HG03025 (cell line): ENCODE measurements at regions not wholly inside any gene's neighbourhood (a gene's known extent, or its start where the extent isn't known, plus 50 kb on each side); places are given as distances from the start of the nearest gene placed in this dataset.

Source experiments
- ATAC-seq: cut with Tn5 transposase; IDR thresholded peaks from one replicate; pipeline ENCODE4 v1.9.1; 2021; ENCODE audit warnings: mild to moderate bottlenecking, moderate library complexity; ENCODE audit not compliant: unreplicated experiment, low FRiP score

DNA sequence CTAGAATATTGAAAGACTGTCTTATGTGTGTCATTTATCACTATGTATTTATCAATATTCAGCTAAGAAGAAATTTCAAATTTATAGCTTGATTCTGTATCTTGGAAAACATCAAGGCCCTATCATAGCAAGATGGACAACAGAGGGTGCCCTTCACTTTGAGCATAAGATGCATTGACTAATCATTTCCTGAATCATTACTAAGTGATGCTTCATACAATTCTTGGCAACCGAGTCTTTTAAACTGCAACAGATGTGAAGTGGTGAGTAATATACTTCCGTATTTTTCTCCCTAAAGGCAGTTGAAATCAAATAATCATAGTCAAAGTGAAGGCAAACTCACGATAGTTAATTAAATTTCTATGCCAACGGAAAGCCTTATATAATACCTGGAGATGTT lies 318.6 kb upstream of the RGMB start:
- no peak for ATAC-seq

DNA sequence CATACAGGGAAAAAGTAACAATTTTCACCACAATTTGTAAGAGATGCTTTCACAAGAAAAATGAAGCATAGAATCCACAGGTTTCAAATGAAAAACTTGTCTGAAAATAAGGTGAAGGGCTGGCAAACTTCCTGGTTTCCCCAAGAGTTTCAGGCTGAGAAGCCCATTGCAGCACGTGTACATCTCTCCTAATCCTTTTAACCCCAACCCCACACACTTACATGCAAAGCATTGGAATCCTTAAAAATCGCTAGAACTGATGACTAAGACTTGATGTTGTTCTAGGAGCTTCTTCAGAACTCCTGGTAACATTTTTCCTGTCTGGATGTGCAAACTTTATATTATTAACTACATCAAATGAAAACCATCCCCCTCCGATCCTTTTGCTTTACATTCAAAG lies 317.8 kb upstream of the RGMB start:
- ATAC-seq, result no peak

DNA sequence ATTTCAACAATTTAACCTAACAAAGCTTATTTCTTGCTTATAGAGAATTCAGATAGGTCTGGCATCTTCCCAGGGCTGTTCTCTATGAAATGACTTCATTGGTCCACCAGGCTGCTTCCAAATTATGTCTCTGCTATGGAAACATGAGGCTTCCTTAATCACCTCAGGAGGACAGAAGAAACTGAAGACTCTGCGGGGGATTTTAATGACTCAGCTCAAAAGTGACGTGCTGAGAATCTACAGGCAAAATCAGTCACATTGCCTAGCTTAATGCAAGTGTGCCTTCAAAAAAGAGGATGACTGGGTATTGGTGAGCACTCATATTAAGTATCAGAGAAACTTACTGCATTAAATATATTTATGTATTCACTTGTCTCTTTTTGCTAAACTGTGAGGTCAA lies 315.5 kb upstream of the RGMB start:
- ATAC-seq, result no peak

DNA sequence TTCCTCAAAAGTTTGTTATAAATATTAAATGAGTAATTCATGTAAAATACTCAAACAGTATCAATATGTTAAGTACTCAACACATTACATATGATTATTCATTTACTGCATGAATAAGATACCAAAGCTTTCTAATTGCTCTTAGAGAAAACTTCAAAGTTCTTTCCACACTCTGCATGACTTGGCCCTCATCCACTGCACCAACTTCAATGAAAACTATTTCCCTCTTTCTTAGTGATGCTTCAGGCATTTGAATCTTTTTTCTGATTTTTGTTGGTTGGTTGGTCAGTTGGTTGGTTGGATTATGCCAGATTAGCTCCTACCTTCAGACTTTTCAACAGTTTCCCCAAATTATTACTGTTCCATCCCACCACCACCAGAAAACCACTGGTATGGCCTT lies 314.7 kb upstream of the RGMB start:
- no peak for ATAC-seq

DNA sequence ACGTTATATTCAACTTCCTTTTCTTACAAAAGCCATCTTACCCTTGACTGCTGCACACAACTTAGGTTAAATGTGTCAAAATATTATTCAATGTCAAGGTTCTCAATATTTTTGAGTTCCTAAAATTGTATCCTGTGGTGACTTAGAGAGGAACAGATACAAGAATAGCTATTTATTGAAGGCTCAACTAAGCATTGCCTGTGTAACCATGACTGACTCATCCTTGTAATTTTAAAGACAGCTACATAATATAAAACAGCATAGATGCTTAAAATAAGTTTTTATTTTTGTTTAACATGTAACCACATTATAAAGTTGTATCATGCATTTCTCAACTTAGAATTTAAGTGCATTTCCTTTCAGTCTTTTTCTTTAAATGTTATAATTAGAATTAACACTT lies 312.9 kb upstream of the RGMB start:
- ATAC-seq, result no peak

DNA sequence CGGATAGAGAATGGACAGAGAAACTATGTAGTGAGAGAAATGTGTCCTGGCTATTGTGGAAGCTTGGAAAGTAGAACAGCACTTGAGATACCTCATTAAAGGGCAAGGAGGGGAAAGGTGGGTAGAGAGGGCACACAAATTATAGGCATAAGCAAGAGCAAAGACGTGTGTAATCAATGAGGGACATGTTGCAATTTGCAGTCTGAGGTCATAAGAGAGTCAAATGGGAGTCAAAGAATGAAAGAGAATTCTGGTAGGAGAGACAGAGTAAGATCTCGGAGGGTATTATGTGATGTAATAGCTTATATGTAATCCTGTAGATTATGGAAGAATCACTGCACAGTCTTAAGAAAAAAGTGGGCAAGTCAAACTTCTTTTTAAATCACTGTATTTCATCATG lies 312.0 kb upstream of the RGMB start:
- ATAC-seq, result no peak

DNA sequence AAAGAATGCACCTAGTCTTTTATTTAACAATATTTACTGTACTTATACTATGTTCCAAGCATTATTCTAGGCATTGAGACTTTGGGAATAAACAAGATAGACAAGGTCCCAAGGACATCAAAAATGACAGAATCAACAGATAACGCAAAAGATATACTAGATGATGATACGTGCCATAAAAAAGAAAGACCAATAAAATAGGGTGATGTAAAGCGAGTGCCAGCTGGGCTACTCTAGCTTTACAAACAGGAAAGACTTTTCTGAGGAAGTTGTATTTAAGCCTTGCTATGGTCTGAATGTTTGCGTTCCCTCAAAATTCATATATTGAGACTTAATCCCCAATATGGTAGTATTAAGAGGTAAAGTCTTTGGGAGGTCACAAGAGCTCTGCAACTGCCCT lies 310.2 kb upstream of the RGMB start:
- no peak for ATAC-seq

DNA sequence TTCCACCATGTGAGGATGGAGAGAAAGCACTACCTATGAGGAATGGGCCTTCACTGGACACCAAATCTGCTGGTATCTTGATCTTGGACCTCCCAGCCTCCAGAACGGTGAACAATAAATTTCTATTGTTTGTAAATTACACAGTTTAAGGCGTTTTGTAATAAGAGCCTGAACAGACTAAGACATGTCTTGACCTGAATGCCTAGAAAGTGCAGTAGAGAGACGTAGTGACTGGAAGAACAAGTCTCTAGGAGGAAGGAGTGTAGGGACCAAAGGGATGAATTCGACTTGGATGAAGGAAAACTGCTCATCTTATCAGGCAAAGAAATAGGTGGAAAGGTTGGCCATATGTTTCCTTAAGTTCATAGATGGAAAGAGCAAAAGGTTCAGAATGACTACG lies 309.8 kb upstream of the RGMB start:
- no peak for ATAC-seq

DNA sequence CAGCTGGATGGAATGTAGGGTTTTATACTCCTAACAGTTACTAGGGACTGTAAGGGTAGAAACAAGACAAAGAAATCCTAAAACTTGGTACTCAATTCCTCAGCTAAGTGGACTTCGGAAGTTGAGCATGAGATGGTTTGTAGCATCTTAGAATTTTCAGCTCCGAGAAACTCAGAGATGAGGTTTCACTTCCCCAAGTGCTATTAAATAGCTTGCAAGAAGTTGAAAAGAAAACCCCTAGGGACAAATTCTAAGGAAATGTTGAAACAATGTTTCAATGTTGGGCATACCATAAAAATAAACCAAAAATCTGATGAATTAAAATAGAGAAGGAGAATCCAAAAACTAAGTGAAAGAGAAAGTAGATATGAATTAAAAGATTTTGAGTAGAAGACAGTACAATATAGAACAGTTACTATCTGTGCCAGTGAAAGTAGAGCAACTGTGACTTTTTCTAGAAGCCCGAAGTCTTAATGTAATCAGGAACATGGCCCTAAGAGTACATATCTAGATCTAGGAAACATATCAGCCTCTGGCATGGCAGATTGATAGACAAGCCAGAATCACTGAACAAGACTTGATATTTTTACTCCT lies 308.6 kb upstream of the RGMB start:
- peak; percentile 73 for ATAC-seq

DNA sequence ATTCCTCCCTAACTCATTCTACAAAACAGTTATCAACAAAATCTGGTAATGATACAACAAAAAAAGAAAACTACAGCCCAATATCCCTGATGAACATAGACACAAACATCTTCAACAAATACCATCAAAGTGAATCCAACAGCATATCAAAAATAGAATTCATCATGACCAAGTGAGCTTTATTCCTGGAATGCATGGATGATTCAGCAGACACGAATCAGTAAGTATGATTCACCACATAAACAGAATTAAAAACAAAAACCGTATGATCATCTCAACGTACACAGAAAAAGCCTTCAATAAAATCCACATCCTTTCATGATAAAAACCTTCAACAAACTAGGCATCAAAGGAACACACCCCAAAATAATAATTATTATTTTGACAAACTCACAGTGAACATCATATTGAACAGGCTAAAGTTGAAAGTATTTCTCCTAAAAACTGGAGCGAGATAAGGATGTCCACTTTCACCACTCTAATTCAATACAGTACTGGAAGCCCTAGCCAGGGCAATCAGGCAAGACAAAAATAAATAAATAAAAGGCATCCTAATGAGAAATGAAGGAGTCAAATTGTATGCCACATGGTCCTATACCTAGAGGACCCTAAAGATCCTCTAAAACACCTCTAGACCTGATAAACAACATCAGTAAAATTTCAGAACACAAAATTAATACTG lies 305.1 kb upstream of the RGMB start:
- no peak for ATAC-seq

DNA sequence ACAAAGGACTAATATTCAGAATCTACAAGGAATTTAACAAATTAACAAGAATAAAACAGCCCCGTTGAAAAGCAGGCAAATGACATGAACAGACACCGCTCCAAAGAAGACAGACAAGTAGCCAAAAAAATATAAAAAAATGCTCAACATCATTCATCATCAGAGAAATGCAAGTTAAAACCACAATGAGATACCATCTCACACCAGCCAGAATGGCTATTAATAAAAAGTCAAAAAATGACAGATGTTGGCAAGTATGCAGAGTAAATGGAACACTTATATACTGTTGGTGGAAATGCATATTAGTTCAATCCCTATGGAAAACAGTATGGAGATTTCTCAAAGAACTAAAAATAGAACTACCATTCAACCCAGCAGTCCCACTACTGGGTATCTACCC lies 302.7 kb upstream of the RGMB start:
- no peak for ATAC-seq

DNA sequence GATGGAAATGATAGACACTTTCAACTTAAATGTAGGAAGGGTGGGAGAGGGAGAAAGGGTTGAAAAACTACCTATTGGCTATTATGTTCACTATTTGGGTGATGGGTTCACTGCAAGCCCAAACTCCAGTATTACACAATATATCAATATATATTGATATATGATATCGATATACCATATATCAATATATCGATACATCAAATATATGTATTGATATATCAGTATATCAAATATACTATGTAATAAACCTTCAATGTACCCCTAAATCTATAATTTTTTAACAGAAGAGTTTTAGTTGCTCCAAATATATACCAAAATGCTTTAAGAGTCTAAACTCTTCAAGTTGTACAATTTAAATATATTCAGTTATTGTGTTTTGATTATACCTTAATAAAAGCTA lies 302.0 kb upstream of the RGMB start:
- no peak for ATAC-seq

DNA sequence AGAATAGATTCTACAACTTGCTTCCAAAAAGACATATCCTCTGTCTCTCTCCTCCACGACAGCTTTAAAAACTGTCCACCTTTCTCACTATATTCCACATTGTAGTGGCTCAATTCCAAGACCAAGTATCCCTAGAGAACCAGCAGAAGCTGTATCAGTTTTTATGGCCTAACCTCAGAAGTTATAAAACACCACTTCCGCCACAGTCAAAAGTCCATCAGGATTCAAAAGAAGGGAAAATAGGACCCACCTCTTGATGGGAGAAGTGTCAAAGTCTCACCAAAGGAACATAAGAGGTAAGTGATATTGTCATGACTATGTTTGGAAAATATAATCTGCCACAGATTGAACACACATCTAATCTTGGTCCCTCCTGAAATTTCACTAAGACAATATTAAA lies 299.2 kb upstream of the RGMB start:
- ATAC-seq, result no peak

DNA sequence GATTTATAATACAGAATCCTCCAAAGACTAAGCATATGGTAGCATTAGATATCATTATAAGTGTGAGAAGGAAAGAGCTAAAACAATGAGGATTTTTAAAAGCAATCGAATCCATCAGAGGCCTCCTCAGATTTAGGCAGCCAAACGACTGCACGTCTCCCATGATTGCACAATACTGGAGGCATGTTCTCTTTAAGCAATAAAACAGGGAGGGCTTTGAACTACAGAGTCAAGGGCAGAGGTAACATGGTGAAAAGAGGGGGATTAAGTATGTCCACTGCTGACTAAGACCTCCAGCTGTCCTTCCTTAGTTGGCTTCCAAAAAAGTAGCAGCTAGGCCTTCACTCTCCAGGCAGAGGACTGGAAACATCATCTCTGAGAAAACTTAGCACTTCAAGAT lies 298.7 kb upstream of the RGMB start:
- no peak for ATAC-seq

DNA sequence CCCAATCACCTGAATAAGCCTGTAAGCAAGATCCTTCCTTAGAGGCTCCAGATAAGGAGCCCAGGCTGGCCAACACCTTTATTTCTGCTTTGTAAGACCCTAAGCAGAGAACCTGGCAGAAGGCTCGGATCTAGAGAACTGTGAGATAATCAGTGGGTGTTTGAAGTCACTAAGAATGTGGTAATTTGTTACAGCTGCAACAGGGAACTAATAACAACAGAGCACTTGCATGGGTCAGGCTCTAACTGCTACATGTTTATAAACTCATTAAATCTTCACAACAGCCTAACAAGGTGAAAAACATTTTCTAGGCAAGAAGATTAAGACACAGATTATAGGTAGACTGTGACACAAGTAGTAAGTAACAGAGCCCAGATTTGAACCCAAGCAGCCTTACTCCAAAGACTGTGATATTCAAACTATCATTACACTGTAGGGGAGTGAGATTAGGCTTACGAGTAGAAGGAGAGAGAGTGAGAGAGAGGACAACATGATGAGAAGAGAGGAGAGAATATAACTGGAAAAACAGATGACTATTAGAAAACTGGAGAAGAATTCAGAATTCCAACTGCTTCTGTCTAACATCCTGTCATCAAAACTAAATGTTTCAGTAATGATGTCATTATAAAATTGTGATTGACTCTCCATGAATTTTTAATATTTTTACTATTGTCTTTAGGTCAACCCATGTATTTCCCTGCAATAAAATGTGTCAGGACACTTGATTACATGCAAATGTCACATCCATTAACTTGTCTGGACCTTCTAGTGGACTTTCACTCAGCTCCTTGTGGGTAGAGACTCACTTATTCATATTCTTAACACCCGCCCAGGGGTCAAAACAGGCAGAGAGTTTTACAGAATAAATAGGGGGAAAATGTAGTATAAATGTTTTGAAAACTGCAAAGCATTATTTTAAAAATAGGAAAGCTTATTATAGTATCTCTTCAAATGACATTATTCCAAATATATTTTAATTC lies 290.9 kb upstream of the RGMB start:
- ATAC-seq, result no peak

DNA sequence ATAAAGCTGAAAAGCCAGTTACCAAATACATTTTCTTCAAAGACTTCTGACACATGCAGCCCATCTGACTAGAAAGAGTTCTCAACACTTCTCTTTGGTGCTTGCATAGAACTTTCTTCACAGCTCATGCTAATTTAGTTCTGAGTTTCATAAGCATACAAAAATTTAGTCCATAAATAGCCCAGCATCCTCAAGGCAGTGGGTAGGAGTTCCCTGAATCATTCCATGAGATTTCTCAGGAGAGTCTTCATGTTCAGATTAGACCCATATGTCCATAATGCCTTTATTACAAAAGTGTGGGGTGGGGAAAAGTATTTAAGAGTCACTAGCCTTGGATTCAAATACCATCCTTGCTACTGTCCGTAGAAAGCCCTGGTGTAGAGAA lies 290.2 kb upstream of the RGMB start:
- ATAC-seq, result no peak

DNA sequence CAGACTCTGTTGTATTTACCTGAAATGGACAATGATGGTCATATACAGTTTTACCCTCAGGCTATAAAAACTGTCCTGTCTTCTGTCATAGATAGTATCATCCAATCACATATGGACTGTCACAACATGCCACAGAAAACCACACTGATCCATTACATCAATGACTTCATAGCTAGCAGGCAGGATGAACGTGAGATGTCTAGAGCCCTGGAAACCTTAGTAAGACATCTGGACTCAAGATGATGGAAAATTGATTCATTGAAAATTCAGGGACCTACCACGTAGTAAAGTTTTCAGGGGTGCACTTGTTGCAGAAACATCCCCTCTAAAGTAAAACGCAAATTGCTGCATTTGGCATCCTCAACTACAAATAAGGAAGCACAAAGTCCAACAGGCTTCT lies 284.4 kb upstream of the RGMB start:
- no peak for ATAC-seq

DNA sequence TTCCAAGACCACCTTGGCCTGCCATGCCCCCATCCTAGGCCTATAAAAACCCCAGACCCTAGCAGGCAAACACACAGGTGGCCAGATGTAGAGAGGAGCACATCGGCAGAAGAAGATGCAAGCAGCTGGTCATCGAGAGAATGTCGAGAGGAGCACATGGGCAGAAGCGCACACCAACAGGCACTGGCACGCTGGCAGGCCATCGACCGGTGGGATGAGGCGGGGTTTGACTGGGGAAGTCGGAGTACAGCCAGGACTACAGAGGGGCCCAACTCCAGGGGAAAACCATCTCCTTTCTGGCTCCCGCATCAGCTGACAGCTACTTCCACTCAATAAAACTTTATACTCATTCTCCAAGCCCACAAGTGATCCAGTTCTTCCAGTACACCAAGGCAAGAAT lies 283.1 kb upstream of the RGMB start:
- no peak for ATAC-seq

DNA sequence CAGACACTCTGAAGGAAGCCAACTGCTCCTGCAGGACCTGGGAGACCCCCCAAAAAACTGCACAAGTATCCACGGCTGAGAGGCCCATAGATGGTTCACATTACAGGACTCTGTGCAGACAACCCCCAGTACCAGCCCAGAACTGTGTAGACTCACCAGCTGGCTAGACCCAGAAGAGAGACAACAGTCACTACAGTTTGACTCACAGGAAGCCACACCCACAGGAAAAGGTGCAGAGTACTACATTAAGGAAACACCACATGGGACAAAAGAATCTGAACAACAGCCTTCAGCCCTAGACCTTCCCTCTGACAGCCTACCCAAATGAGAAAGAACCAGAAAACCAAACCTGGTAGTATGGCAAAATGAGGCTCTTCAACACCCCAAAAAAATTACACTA lies 281.2 kb upstream of the RGMB start:
- ATAC-seq, result no peak

DNA sequence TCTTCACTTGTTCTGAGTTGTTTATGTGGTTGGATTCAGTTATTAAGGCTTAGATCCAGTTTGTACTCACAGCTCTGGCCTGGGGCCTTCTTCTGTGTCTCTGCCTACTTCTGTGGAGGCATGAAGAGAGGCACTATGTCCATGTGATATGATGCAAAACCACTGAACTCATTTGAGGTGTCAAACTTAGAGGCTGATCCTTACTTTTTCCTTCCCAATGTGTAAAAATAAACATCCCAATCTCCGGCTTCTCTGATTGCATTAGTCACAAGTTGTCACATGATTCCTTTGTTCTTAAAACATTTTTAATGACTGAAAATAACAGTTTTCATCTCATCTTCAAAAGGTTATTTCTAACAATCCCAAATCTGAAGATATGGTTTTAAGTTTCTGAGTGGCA lies 276.0 kb upstream of the RGMB start:
- no peak for ATAC-seq

DNA sequence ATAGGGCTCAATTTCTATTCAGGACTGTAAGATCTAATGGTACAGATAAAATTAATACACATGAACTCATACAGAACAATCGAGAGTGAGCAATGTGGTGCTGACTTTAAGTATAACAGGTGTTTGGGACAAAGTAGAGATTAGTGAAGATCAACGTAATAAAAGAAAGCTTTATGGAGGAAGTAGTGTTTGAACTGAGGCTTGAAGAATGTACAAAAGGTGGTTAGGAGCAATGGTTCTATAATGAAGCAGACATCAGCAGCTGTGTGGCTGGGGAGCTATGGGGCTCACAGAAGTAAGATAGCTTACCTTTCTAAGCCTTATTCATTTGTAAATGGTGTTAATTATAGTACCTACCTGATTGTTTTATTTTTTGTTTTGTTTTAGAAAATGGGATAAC lies 275.4 kb upstream of the RGMB start:
- no peak for ATAC-seq

DNA sequence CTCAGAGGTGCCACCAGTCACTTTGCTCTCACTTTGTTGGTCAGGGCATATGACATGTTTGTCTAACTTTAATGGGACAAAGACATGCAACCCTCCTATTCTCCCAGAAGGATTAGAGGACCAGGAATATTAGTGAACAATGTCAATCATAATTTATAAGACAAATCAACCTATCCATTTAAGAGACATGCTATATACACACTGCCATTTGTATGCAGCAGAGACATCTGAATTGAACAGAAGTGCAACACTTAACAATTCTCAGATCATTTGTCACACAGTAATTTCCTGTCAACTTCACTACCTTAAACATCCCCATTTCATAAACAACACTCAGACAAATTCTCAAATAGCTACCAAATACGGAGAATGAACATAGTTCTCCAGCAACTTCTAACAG lies 273.6 kb upstream of the RGMB start:
- no peak for ATAC-seq
